GM12872 (cell line): ENCODE measurements at regions not wholly inside any gene's neighbourhood (a gene's known extent, or its start where the extent isn't known, plus 50 kb on each side); places are given as distances from the start of the nearest gene placed in this dataset.

Experiments used
- TF ChIP-seq, protein P1 (sequence below): IDR thresholded peaks from 3 replicates; pipeline ENCODE4 v1.5.1; 2011; ENCODE audit warnings: low read depth, mild to moderate bottlenecking, low read length, moderate library complexity; ENCODE audit not compliant: insufficient read depth

DNA sequence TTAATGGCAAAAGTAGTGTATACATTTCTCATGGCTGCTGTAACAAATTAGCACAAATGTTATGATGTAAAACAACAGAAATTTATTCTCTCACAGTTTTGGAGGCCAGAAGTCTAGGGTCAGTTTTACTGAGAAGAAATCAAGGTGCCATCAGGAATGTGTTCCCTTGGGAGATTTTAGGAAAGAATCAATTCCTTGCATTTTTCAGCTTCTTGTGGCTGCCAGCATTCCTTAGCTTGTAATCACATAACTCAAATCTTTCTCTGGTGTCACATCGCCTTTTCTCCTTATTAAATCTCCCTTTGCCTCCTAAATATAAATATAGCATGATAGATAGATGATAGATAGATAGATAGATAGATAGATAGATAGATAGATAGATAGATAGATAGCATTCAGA is 307.0 kb upstream of the REG3G start:
- TF ChIP-seq, protein P1, sequence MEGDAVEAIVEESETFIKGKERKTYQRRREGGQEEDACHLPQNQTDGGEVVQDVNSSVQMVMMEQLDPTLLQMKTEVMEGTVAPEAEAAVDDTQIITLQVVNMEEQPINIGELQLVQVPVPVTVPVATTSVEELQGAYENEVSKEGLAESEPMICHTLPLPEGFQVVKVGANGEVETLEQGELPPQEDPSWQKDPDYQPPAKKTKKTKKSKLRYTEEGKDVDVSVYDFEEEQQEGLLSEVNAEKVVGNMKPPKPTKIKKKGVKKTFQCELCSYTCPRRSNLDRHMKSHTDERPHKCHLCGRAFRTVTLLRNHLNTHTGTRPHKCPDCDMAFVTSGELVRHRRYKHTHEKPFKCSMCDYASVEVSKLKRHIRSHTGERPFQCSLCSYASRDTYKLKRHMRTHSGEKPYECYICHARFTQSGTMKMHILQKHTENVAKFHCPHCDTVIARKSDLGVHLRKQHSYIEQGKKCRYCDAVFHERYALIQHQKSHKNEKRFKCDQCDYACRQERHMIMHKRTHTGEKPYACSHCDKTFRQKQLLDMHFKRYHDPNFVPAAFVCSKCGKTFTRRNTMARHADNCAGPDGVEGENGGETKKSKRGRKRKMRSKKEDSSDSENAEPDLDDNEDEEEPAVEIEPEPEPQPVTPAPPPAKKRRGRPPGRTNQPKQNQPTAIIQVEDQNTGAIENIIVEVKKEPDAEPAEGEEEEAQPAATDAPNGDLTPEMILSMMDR, result no peak

DNA sequence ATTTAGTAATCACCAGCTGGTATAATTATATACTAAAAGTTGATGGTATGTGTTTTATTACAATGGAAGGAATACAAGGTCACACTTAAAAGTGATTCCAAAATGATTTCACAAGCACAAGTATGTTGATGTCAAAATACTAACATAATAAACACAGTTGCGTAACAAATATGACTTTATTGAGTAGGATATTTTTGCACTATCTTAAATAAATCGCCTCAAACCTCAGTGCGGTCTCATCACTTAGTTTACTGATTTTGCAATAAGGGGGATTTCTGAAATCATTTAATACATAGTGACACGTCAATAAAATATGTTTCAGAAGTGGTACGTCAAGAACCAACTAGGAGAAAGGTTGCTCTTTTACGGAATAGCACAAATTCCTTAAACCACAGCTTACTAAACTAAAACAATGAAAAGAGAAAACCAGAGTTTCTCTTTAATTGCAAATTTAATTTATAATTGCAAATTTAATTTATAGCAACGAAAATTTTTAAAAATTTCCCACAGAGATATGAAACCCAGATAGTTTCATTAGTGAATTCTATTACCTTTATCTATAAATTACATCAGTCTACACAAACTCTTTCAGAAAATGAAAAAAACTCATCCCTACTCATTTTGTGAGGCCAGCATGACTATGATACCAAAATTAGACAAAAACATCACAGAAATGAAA is 304.0 kb upstream of the REG3G start:
- TF ChIP-seq, protein P1, result no peak

GRCh38 chr2:78734221-78734620 is 291.3 kb upstream of the REG3G start:
- TF ChIP-seq, protein P1, result no peak

DNA sequence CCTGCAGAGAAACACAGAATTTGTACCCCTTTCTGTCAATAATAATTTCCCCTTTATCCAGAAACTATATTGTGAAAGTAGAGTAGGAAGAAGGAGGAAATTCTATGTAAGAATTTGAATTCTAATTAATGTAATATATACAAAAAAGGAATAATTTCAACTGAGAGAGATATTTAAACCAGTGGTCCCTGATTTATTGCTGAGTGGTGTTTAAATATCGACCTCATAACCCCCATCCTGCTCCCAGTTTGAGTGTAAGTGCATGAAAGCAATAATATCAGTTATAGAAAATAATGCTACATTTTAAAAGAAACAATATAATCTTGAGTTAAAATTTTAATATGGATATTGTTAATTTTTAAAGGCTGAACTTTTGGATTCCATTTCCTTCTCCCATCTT is 286.2 kb upstream of the REG3G start:
- TF ChIP-seq, protein P1, result no peak

DNA sequence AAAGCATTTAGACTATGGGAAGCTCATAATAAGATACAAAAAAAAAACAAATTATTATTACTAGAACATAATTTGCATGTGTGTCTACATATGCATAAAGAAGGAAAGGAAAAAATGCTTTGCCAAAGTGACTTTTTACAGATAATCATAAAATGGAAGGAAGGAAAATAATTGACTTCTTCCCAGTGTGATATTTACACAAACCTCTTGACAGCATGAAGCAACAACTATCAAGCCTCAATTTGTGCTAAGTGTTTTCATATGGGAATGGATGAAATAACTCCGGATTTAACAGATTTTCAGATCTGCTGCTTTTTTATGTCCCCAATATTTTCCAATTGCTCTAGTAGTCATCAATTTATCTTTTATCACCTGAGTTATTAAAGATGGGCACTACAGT is 275.9 kb upstream of the REG3G start:
- TF ChIP-seq, protein P1, result no peak

- TF ChIP-seq, protein P1, result no peak
Measured at GRCh38 chr2:78750219-78750618, 275.3 kb upstream of the REG3G start.

DNA sequence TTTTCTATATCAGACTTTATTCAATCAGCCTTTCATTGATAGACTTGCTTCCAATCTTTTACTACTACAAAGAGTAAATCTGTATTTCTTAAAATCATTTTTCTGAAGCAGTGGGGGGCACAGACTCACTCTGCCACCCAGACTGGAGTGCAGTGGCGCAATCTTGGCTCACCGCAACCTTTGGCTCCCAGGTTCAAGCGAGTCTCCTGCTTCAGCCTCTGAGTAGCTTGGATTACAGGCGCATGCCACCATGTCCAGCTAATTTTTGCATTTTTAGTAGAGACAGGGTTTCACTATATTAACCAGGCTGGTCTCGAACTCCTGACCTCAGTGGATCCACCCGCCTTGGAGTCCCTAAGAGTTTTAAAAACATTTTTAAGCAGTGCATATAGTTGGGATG is 270.6 kb upstream of the REG3G start:
- TF ChIP-seq, protein P1, result no peak
